CD14-positive monocyte (primary cell): ENCODE measurements at regions not wholly inside any gene's neighbourhood (a gene's known extent, or its start where the extent isn't known, plus 50 kb on each side); places are given as distances from the start of the nearest gene placed in this dataset.

Experiments used
- DNase-seq, 3 donors: peaks; one replicate each; pipeline ENCODE4 v3.0.0-alpha.2; 2011 to 2022
- H2AFZ ChIP-seq: 2 replicates; pipeline ENCODE4 v1.6.0; 2012; ENCODE audit warnings: mild to moderate bottlenecking, low read depth, low read length, inconsistent platforms; ENCODE audit not compliant: insufficient read depth, poor library complexity, severe bottlenecking
- H3K27ac ChIP-seq, 2 donors: 1 replicate in 1 of 2; 2 replicates in 1 of 2; pipeline ENCODE4 v1.5.1; 2012 to 2013; ENCODE audit warnings: low read length in 2 of 2, control low read depth in 1 of 2, inconsistent platforms in 1 of 2, low read depth in 1 of 2, mild to moderate bottlenecking in 1 of 2
- H3K27me3 ChIP-seq, 2 donors: one replicate each; pipeline versions ENCODE4 v1.6.0 to v1.6.1; 2011 to 2013; ENCODE audit warnings: low read length in 2 of 2; ENCODE audit not compliant: control insufficient read depth in 2 of 2, insufficient read depth in 2 of 2
- H3K36me3 ChIP-seq, 2 donors: replicated peaks in 1 of 2; 1 replicate in 1 of 2; 2 replicates in 1 of 2; pipeline versions ENCODE4 v1.5.1 to v1.6.1; 2012 to 2013; ENCODE audit warnings: low read length in 2 of 2, control low read depth in 1 of 2, inconsistent platforms in 1 of 2, mild to moderate bottlenecking in 1 of 2; ENCODE audit not compliant: insufficient read depth in 2 of 2, control insufficient read depth in 1 of 2
- H3K4me1 ChIP-seq, 2 donors: 1 replicate in 1 of 2; 2 replicates in 1 of 2; pipeline versions ENCODE4 v1.5.1 to v1.6.1; 2012 to 2013; ENCODE audit warnings: low read length in 2 of 2, control low read depth in 1 of 2, inconsistent platforms in 1 of 2, mild to moderate bottlenecking in 1 of 2, moderate library complexity in 1 of 2; ENCODE audit not compliant: insufficient read depth in 2 of 2, control insufficient read depth in 1 of 2
- H3K4me2 ChIP-seq: replicated peaks from 2 replicates; pipeline ENCODE3; 2012; ENCODE audit warnings: low read length, moderate library complexity, mild to moderate bottlenecking; ENCODE audit not compliant: poor library complexity, severe bottlenecking; ENCODE audit errors: extremely low read depth
- H3K4me3 ChIP-seq, 3 experiments: fragments of 200-600 bp in 1 of 3; sonication (generic) in 1 of 3; replicated peaks in 1 of 3; 1 replicate in 2 of 3; 2 replicates in 1 of 3; pipeline ENCODE4 v1.5.1; 2011 to 2013; ENCODE audit warnings: low read length in 3 of 3, mild to moderate bottlenecking in 3 of 3, control low read depth in 2 of 3, low read depth in 2 of 3, inconsistent platforms in 1 of 3, moderate library complexity in 1 of 3
- H3K79me2 ChIP-seq: 2 replicates; pipeline ENCODE4 v1.6.0; 2012; ENCODE audit warnings: mild to moderate bottlenecking, control low read depth, inconsistent platforms, low read length, moderate library complexity; ENCODE audit not compliant: insufficient read depth
- H3K9ac ChIP-seq: 2 replicates; pipeline ENCODE4 v1.6.0; 2017; ENCODE audit warnings: low read length, mild to moderate bottlenecking; ENCODE audit not compliant: insufficient read depth, poor library complexity, severe bottlenecking
- H3K9me3 ChIP-seq, 2 donors: replicated peaks in 1 of 2; 1 replicate in 1 of 2; 2 replicates in 1 of 2; pipeline versions ENCODE4 v1.5.1 to v1.6.1; 2012 to 2013; ENCODE audit warnings: low read length in 2 of 2, control low read depth in 1 of 2; ENCODE audit not compliant: control insufficient read depth in 1 of 2, insufficient read depth in 1 of 2
- H4K20me1 ChIP-seq: 2 replicates; pipeline ENCODE4 v1.6.0; 2012; ENCODE audit warnings: mild to moderate bottlenecking, low read length, control low read depth, moderate library complexity; ENCODE audit not compliant: insufficient read depth
- H3K27ac Mint-ChIP-seq, 7 donors: one replicate each; pipeline ENCODE4 v1.8.0; 2020; ENCODE audit warnings: mild to moderate bottlenecking in 7 of 7, mixed read lengths in 7 of 7, moderate library complexity in 6 of 7, inconsistent platforms in 2 of 7
- H3K27me3 Mint-ChIP-seq, 3 donors: one replicate each; pipeline ENCODE4 v1.8.0; 2021 to 2022; ENCODE audit warnings: low read depth in 3 of 3, mild to moderate bottlenecking in 3 of 3, mixed read lengths in 3 of 3, moderate library complexity in 3 of 3, inconsistent platforms in 1 of 3
- H3K36me3 Mint-ChIP-seq, 2 donors: one replicate each; pipeline ENCODE4 v1.8.0; 2020; ENCODE audit warnings: mixed read lengths in 2 of 2, inconsistent platforms in 1 of 2, mild to moderate bottlenecking in 1 of 2
- H3K4me1 Mint-ChIP-seq: one replicate; pipeline ENCODE4 v1.8.0; 2020; ENCODE audit warnings: mild to moderate bottlenecking, mixed read lengths
- H3K4me3 Mint-ChIP-seq, 2 donors: one replicate each; pipeline ENCODE4 v1.8.0; 2020; ENCODE audit warnings: mild to moderate bottlenecking in 2 of 2, mixed read lengths in 2 of 2, moderate library complexity in 1 of 2
- H3K9me3 Mint-ChIP-seq, 7 donors: one replicate each; pipeline ENCODE4 v1.8.0; 2020 to 2022; ENCODE audit warnings: mixed read lengths in 7 of 7, mild to moderate bottlenecking in 6 of 7, moderate library complexity in 6 of 7, inconsistent platforms in 2 of 7
- CTCF ChIP-seq: fragments of 200-600 bp; IDR thresholded peaks from one replicate; pipeline ENCODE4 v1.8.0; 2022; ENCODE audit warnings: antibody characterized with exemption, mild to moderate bottlenecking
- WGBS: methylation state at CpG from one replicate; pipeline ENCODE4 v1.1.5; 2013; ENCODE audit warnings: missing lambda C conversion rate; ENCODE audit not compliant: insufficient coverage; 5-methylcytosine and 5-hydroxymethylcytosine counted together
- intact Hi-C, 2 donors: fragments of 100-400 bp; cut with micrococcal nuclease; formaldehyde crosslinking; loops; one replicate each; pipeline versions ENCODE4 v1.15.0 to v1.15.1; 2023

GRCh38 chr22:25404928-25405816, 159.3 kb upstream of the GRK3 start:
- Mint-ChIP-seq H3K4me3 (peak overlapping the region; percentile 76 to 77), H3K9me3 (peaks cover 0 to 3% (median 0%) of the 10 kb centered on the region in 7 donors), H3K27me3 (peaks cover 3 to 12% (median 5%) of the 10 kb centered on the region in 3 donors), H3K36me3 (peaks cover 2 to 8% of the 10 kb centered on the region in 2 donors), H3K4me1 (peaks cover 57% of the 10 kb centered on the region), H3K27ac (peak overlapping the region; percentile 38 to 93 (median 89))
- Histone ChIP-seq H3K79me2 (peaks cover 49% of the 10 kb centered on the region), H3K9me3 (no peaks in the 10 kb centered on the region), H3K4me3 (peak overlapping the region; percentile 56 to 86 (median 69)), H4K20me1 (peaks cover 45% of the 10 kb centered on the region), H2AFZ (peak overlapping the region; percentile 73), H3K4me1 (peaks cover 44 to 53% of the 10 kb centered on the region in 2 donors), H3K27me3 (no peaks in the 10 kb centered on the region), H3K27ac (peak overlapping the region; percentile 73 to 95), H3K9ac (peak overlapping the region; percentile 90), H3K4me2 (peak overlapping the region; percentile 96), H3K36me3 (no peaks in the 10 kb centered on the region)
- DNase-seq: peak; percentile 74 to 82 (median 76)
- under 1% methylated on average over 114 of the region's 117 CpGs for WGBS
- intact Hi-C loops: loop anchor here in 1 of 2 donors (2.0 kb wide), 1 partner anchor 16 kb away; no protein-coding TSS in a partner anchor
- TF ChIP-seq CTCF: no peak

- Mint-ChIP-seq H3K4me1 (peaks cover 55% of the 10 kb centered on the region), H3K9me3 (peaks cover 0 to 3% (median 0%) of the 10 kb centered on the region in 7 donors), H3K27ac (peak overlapping the region; percentile 79 to 93 (median 89)), H3K4me3 (peak overlapping the region; percentile 76 to 77), H3K36me3 (peaks cover 2 to 8% of the 10 kb centered on the region in 2 donors), H3K27me3 (peaks cover 4 to 6% (median 5%) of the 10 kb centered on the region in 3 donors)
- Histone ChIP-seq H4K20me1 (peaks cover 37% of the 10 kb centered on the region), H2AFZ (peak overlapping the region; percentile 73), H3K36me3 (no peaks in the 10 kb centered on the region), H3K4me2 (peak overlapping the region; percentile 96), H3K27ac (peak overlapping the region; percentile 73 to 95), H3K79me2 (peaks cover 42% of the 10 kb centered on the region), H3K9ac (peak overlapping the region; percentile 90), H3K4me1 (peaks cover 38 to 46% of the 10 kb centered on the region in 2 donors), H3K4me3 (peak overlapping the region; percentile 38 to 86 (median 40)), H3K27me3 (no peaks in the 10 kb centered on the region), H3K9me3 (no peaks in the 10 kb centered on the region)
- no peak for TF ChIP-seq CTCF
- WGBS: 74% methylated on average over 10 of the region's 19 CpGs
- intact Hi-C loops: loop anchor here in 1 of 2 donors (2.0 kb wide), 1 partner anchor 15 kb away; no protein-coding TSS in a partner anchor
- no peak for DNase-seq
These were observed 158.5 kb upstream of the GRK3 start for GRCh38 chr22:25405841-25406509.
